HG03432 (cell line): ENCODE measurements at regions not wholly inside any gene's neighbourhood (a gene's known extent, or its start where the extent isn't known, plus 50 kb on each side); places are given as distances from the start of the nearest gene placed in this dataset.

Experiments
- ATAC-seq: cut with Tn5 transposase; IDR thresholded peaks from one replicate; pipeline ENCODE4 v1.9.1; 2021; ENCODE audit warnings: mild to moderate bottlenecking, moderate library complexity; ENCODE audit not compliant: unreplicated experiment

DNA sequence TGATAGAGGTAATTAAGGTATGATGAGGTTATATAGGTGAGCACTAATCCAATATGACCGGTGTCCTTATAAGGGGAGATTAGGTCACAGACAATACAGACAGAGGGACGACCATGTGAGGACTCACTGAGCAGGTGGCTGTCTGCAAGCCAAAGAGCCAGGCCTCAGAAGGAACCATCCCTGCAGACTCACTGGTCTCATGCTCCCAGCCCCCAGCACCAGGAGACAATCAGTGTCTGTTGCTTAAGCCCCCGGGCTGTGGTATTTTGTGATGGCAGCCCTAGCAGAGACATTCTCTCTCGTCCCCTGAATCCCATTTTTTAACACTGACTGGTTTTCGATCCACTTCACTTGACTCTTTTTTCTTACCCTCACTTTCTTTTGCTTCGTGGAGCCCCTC is 51.9 kb upstream of the PABPC3 start:
- no peak for ATAC-seq
